Activated CD4-positive, alpha-beta T cell treated with anti-CD3 and anti-CD28 coated beads for 36 hours (primary cell): ENCODE measurements at regions not wholly inside any gene's neighbourhood (a gene's known extent, or its start where the extent isn't known, plus 50 kb on each side); places are given as distances from the start of the nearest gene placed in this dataset.

Source experiments
- ATAC-seq: fragments of 200-7000 bp; cut with Tn5 transposase; one replicate; pipeline ENCODE4 v1.10.0; 2021; ENCODE audit warnings: mild to moderate bottlenecking, moderate library complexity
- CTCF ChIA-PET: fragments of 350-600 bp; sonication (Branson Sonifier 250); formaldehyde crosslinking; loops from one replicate; lab custom pipeline; 2021; ENCODE audit warnings: antibody characterized with exemption; lab: Charles Lee
- POLR2A ChIA-PET: fragments of 350-600 bp; sonication (Branson Sonifier 250); formaldehyde crosslinking; loops from one replicate; lab custom pipeline; 2021; ENCODE audit warnings: antibody characterized with exemption, inconsistent platforms; lab: Charles Lee
- DNase-seq: peaks from one replicate; pipeline ENCODE4 v3.0.0-alpha.2; 2020
- H3K27ac Mint-ChIP-seq: one replicate; pipeline ENCODE4 v1.8.0; 2021; ENCODE audit warnings: mixed read lengths
- H3K27me3 Mint-ChIP-seq: one replicate; pipeline ENCODE4 v1.8.0; 2021; ENCODE audit warnings: mixed read lengths
- H3K36me3 Mint-ChIP-seq: one replicate; pipeline ENCODE4 v1.8.0; 2021; ENCODE audit warnings: low read depth, mixed read lengths
- H3K4me1 Mint-ChIP-seq: one replicate; pipeline ENCODE4 v1.8.0; 2021; ENCODE audit warnings: mixed read lengths
- H3K4me3 Mint-ChIP-seq: one replicate; pipeline ENCODE4 v1.8.0; 2021; ENCODE audit warnings: mild to moderate bottlenecking, moderate library complexity, mixed read lengths
- H3K9me3 Mint-ChIP-seq: one replicate; pipeline ENCODE4 v1.8.0; 2021; ENCODE audit warnings: low read depth, mixed read lengths
- intact Hi-C, 2 experiments: fragments of 100-400 bp; cut with DNase I in 1 of 2; cut with micrococcal nuclease in 1 of 2; formaldehyde crosslinking; loops; one replicate each; pipeline versions ENCODE4 v1.14.2 to v1.15.1; 2022 to 2024; cut with DNase I, micrococcal nuclease

DNA sequence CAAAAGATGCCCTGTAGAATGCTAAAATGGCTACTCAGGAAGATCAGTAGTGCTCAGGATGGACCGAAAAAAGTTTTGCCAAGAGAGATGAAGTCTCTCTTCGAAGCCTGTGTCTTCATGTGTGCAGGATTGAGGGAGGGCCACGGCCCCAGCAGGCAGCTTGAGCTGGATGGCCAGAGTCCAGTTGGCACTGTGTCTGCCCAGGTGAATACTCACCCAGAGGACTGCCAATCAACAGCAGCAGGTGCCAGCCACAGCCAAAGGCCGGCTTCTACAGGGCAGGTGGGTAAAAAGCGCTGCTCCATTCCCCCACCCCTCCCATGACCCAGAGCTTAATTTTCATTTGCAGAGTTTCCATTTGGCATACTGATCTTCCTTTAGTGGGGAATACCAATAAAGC lies 287.9 kb upstream of the ZNF608 start:
- H3K4me3 Mint-ChIP-seq = no peak overlapping the region
- no peaks in the 10 kb centered on the region for H3K36me3 Mint-ChIP-seq
- no peaks in the 10 kb centered on the region for H3K4me1 Mint-ChIP-seq
- DNase-seq = no peak
- ATAC-seq = no peak
- intact Hi-C loops = no loop called here
- ChIA-PET POLR2A (no interaction called here), CTCF (no interaction called here)
- H3K9me3 Mint-ChIP-seq = no peaks in the 10 kb centered on the region
- H3K27me3 Mint-ChIP-seq = no peaks in the 10 kb centered on the region
- no peak overlapping the region for H3K27ac Mint-ChIP-seq

DNA sequence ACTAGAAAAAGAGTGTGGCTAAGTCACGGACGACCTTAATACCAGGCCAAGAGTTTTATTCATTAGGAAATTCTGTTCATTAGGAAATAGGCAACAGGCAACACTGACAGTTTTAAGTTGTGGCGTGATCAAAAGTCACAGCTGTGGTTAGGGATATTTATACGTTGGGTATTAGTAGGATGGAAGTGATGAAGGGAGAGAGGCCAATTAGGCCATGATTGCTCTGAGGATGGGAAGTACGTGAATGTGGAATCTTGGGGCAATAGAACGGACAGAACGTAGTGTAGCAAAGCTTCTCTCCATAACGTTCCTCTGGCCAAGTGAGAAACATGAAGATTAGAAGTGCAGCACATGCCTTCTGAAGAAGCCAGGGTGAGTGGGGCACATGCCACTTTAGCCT lies 290.1 kb upstream of the ZNF608 start:
- no peaks in the 10 kb centered on the region for H3K36me3 Mint-ChIP-seq
- ATAC-seq = no peak
- CTCF ChIA-PET = no interaction called here

DNA sequence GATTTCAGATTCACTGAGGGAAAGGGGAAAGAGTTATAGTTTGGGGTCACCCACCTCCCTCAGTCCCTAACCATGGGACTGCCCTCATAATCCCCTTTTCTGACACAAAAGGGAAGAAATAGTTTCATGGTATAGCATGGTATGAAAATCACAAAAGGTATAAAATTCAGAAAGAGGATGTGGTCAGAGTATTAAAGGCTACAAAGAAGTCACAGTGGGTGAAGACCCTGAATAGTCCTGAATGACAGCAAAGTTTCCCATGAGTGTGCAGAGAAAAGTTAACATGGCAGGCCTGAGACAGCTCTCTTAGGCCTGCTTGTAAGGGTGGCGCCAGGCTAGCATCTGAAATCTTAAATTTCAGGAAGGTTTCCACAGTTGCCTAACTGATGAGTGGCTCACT lies 290.6 kb upstream of the ZNF608 start:
- ATAC-seq (no peak), DNase-seq (no peak)
- H3K36me3 Mint-ChIP-seq = no peaks in the 10 kb centered on the region
- no peak overlapping the region for H3K27ac Mint-ChIP-seq
- no peaks in the 10 kb centered on the region for H3K4me1 Mint-ChIP-seq
- ChIA-PET CTCF (no interaction called here), POLR2A (no interaction called here)
- H3K9me3 Mint-ChIP-seq = no peaks in the 10 kb centered on the region
- H3K4me3 Mint-ChIP-seq = no peak overlapping the region
- no peaks in the 10 kb centered on the region for H3K27me3 Mint-ChIP-seq
- intact Hi-C loops = no loop called here

More for the DNA sequence above, 290.1 kb upstream of the ZNF608 start:
- no peaks in the 10 kb centered on the region for H3K4me1 Mint-ChIP-seq
- no peak overlapping the region for H3K27ac Mint-ChIP-seq
- no peak overlapping the region for H3K4me3 Mint-ChIP-seq
- no peaks in the 10 kb centered on the region for H3K27me3 Mint-ChIP-seq
- no peaks in the 10 kb centered on the region for H3K9me3 Mint-ChIP-seq
- intact Hi-C loops = no loop called here
- POLR2A ChIA-PET = no interaction called here
- DNase-seq = no peak

DNA sequence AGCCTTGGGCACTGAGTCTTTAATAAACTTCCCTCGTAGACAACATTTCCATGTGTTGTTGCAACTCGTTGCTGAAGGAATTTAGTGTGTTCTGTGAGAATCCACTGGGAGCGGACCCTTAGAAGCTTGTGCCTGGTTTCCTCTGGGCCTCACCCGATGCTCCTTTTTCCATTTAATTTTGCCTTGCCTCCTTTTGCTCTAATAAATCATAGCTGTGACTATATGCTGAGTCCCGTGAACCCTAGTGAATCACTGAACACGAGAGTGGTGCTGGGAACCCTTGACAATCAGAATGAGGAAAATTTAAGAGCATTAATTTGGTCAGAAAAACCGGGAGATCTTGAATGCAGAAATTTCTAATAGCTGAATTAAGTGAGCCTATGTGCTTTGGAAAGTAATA lies 291.1 kb upstream of the ZNF608 start:
- intact Hi-C loops = no loop called here
- H3K4me3 Mint-ChIP-seq = no peak overlapping the region
- no peaks in the 10 kb centered on the region for H3K4me1 Mint-ChIP-seq
- CTCF ChIA-PET = no interaction called here
- no peaks in the 10 kb centered on the region for H3K36me3 Mint-ChIP-seq
- H3K27me3 Mint-ChIP-seq = no peaks in the 10 kb centered on the region
- no peak overlapping the region for H3K27ac Mint-ChIP-seq
- no peak for ATAC-seq
- H3K9me3 Mint-ChIP-seq = no peaks in the 10 kb centered on the region
- DNase-seq = no peak
- POLR2A ChIA-PET = no interaction called here

DNA sequence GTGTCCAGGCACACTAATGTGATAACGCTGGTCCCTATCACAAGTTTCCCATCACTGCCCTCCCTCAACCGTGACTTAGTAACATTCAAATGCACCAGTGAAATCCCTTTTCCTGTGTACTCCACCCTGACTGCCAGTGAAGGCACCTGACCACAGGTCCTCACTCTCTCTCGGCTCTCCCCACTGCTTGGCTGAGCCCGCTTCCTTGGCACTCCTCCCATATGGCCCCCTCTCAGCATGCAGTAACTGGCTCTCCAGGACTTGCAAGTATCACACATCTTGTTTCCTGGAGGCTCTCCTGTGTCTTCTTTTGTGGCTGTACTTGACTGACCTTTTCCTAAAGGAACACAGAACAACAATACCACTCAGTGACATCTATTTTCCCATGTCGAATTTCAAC lies 292.0 kb upstream of the ZNF608 start:
- no peak for ATAC-seq
- Mint-ChIP-seq H3K9me3 (no peaks in the 10 kb centered on the region), H3K4me1 (no peaks in the 10 kb centered on the region), H3K27ac (no peak overlapping the region), H3K27me3 (no peaks in the 10 kb centered on the region), H3K36me3 (no peaks in the 10 kb centered on the region), H3K4me3 (no peak overlapping the region)
- CTCF ChIA-PET = no interaction called here
- intact Hi-C loops = no loop called here
- POLR2A ChIA-PET = no interaction called here
- no peak for DNase-seq

DNA sequence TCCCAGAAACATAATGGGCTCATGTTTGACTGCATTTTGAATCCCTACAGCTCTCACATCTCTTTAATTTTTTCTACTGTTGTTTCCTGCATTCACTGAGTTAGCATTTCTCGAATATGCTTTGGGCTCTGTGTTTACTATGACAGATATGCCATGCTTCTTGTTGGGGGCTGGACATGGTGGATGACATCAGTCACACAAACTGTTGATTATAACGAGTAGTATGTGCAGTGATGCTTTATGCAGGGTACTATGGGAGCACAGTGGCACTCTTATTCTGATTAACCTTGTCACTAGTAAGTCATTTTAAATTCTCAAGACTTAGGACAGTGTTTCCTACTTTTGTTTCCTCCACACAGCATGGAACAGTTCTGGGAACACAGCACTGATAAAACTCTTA lies 295.4 kb upstream of the ZNF608 start:
- Mint-ChIP-seq H3K36me3 (no peaks in the 10 kb centered on the region), H3K4me1 (no peaks in the 10 kb centered on the region), H3K9me3 (no peaks in the 10 kb centered on the region), H3K27ac (no peak overlapping the region), H3K27me3 (no peaks in the 10 kb centered on the region), H3K4me3 (no peak overlapping the region)
- ChIA-PET CTCF (no interaction called here), POLR2A (no interaction called here)
- DNase-seq = no peak
- intact Hi-C loops = no loop called here
- ATAC-seq = no peak

DNA sequence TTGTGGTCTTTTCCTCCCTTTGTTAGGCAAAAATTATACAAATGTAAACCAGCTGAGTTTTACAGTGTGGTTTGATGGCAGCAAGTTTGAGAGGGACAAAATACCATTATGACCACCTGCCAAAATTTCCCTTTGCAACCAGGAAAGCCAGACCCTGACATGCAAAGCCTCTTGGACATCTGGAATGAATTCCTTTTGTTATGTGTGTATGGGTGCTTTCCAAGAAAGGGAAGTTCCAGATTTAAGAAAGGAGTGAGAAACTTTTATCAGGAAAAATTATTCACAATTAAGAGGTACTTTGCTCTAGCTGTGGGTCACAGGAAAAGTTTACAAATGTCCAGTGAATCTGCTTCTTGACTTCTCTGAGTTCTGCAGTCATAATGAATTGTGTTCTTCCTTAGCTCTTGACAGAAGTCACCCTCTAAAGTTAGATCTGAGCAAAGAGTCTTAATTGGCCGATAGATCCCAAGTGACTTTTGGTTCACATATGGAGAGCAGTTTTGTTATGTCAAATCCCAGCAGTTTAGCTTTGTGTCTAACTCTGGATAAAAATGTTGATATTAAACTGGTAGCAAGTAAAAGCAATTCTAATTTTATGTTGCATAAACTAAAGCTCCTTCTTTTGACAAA lies 295.9 kb upstream of the ZNF608 start:
- Mint-ChIP-seq H3K4me1 (no peaks in the 10 kb centered on the region), H3K27me3 (no peaks in the 10 kb centered on the region), H3K9me3 (no peaks in the 10 kb centered on the region), H3K4me3 (no peak overlapping the region), H3K27ac (no peak overlapping the region), H3K36me3 (no peaks in the 10 kb centered on the region)
- CTCF ChIA-PET = no interaction called here
- ATAC-seq (no peak), DNase-seq (no peak)
- intact Hi-C loops = no loop called here
- POLR2A ChIA-PET = no interaction called here

DNA sequence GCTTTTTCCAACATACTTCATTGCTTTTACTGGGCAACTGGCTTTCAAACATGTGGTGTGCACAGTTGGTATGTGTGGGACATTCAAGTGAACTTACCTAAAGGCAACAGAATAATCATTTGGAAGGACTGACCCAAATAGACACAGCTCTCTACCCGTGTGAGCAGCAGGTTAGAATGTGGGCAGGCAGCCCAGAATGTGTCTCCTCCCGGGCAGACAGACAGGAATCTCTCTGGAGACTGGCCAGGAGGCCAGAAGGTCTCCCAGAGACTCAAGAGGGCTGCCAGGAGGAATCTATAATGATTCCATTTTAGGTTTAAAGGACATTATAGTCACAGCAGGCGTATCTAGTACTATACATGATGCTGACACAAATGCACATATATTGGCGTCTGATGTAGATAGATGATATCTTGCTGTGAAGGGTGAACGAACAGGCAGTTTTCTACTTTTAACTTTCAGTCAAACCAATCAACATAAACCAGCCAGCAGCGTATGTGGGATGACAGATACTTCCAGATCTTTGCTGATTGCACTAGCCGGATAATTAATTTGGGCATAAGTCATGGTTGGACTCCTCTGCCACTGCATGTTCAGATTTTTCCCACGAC lies 297.4 kb upstream of the ZNF608 start:
- H3K9me3 Mint-ChIP-seq = no peaks in the 10 kb centered on the region
- intact Hi-C loops = no loop called here
- H3K27me3 Mint-ChIP-seq = no peaks in the 10 kb centered on the region
- no peaks in the 10 kb centered on the region for H3K4me1 Mint-ChIP-seq
- H3K4me3 Mint-ChIP-seq = no peak overlapping the region
- no peak for DNase-seq
- no peak for ATAC-seq
- H3K27ac Mint-ChIP-seq = no peak overlapping the region
- H3K36me3 Mint-ChIP-seq = no peaks in the 10 kb centered on the region
- POLR2A ChIA-PET = no interaction called here
- CTCF ChIA-PET = no interaction called here

DNA sequence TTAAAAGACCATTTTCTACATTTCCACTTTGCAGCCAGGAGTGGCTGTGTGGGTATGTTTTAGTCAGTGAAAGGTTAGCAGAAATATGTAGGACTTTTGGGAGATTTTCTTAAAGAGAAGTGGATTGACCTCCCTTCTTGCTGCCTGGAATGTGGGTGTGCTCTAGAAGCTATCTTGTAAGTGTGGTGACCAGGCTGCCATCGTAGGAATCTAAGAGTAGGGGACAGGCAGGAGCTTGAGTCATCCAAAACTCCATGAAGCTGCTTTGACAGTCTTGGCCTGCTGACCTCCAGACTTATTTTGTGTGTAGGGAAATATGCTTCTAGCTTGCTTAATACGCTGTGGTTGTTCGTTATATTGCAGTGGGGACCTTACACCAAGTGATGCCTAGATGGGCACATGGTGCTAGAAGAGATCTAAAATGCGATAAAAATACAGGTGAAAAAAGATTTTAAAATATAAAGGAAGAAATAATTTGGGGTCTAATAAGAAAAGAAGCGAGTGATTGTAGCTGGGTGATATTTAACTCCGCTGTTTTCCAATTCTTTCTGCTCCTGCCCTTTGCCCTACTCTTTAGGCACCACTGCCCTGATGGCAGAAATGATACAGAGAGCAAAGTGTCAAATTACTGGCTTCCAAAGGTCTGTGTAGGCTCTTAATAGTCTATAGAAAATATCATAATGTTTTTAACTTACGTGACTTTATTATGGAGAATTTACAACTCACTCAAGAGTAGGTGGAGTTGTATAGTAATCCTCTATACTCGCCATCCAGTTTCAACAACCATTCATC lies 298.2 kb upstream of the ZNF608 start:
- Mint-ChIP-seq H3K27ac (no peak overlapping the region), H3K4me1 (no peaks in the 10 kb centered on the region), H3K27me3 (no peaks in the 10 kb centered on the region), H3K36me3 (no peaks in the 10 kb centered on the region), H3K4me3 (no peak overlapping the region), H3K9me3 (no peaks in the 10 kb centered on the region)
- no peak for DNase-seq
- ATAC-seq = no peak
- CTCF ChIA-PET = no interaction called here
- intact Hi-C loops = no loop called here
- POLR2A ChIA-PET = no interaction called here

DNA sequence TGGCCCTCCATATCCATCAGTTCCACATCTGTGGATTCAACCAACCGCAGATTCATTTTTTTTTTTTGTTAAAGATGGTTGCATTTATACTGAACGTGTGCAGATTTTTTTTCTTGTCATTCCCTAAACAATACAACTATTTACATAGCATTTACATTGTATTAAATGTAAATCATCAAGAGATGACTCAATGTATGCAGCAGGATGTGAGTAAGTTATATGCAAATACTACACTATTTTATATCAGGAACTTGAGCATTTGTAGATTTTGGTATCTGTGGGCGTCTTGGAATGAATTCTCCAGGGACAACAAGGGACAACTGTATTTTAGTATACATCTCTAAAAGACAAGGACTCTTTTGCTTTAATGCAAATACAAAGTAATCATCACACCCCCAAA lies 299.2 kb upstream of the ZNF608 start:
- no peaks in the 10 kb centered on the region for H3K9me3 Mint-ChIP-seq
- intact Hi-C loops = no loop called here
- no peak for ATAC-seq
- ChIA-PET POLR2A (no interaction called here), CTCF (no interaction called here)
- H3K36me3 Mint-ChIP-seq = no peaks in the 10 kb centered on the region
- DNase-seq = no peak
- no peaks in the 10 kb centered on the region for H3K27me3 Mint-ChIP-seq
- H3K27ac Mint-ChIP-seq = no peak overlapping the region
- H3K4me3 Mint-ChIP-seq = no peak overlapping the region
- H3K4me1 Mint-ChIP-seq = no peaks in the 10 kb centered on the region

DNA sequence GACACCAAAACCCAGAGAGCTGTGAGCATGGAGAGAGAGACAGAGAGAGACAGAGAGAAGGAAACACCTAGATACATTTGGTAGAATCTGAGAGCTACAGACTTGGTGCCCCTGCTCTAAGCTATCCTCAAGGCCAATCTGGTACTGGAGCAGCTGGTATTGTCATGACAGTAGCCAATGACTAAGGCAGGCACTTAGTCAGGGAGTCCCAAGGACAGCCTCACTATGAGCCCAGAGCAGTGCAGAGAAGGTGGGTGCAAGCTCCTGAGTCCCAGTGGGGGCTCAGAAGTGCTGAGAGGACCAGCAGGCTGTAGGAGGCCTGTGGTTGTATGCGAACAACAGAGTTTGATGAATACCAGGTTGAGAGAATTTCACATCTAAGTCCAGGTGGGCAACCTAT lies 300.4 kb upstream of the ZNF608 start:
- POLR2A ChIA-PET = no interaction called here
- Mint-ChIP-seq H3K4me1 (no peaks in the 10 kb centered on the region), H3K9me3 (no peaks in the 10 kb centered on the region), H3K27ac (no peak overlapping the region), H3K27me3 (no peaks in the 10 kb centered on the region), H3K4me3 (no peak overlapping the region), H3K36me3 (no peaks in the 10 kb centered on the region)
- intact Hi-C loops = no loop called here
- CTCF ChIA-PET = no interaction called here
- DNase-seq (no peak), ATAC-seq (no peak)

DNA sequence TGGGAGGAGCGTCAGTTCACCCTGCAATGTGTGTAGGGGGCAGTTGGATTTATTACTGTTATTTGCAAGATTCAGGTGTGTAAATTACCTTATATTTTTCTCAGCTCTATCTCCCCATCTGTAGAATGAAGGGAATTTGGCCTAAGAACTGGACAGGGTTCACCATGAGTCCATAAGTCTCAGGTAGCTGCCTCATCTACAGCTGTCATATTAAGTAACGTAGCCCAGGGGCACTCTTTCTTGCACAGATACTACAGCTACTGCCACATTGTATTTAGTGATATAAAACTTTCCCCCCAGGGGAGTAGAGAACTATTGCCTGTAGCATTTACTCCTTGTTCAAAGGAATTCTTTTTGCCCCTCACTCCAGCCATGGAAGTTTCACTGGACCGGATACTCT lies 301.4 kb upstream of the ZNF608 start:
- ATAC-seq (no peak), DNase-seq (no peak)
- H3K36me3 Mint-ChIP-seq = no peaks in the 10 kb centered on the region
- intact Hi-C loops = no loop called here
- no peak overlapping the region for H3K27ac Mint-ChIP-seq
- H3K4me1 Mint-ChIP-seq = no peaks in the 10 kb centered on the region
- ChIA-PET POLR2A (no interaction called here), CTCF (no interaction called here)
- no peak overlapping the region for H3K4me3 Mint-ChIP-seq
- H3K9me3 Mint-ChIP-seq = no peaks in the 10 kb centered on the region
- no peaks in the 10 kb centered on the region for H3K27me3 Mint-ChIP-seq
